K562 (cell line): ENCODE measurements at regions not wholly inside any gene's neighbourhood (a gene's known extent, or its start where the extent isn't known, plus 50 kb on each side); places are given as distances from the start of the nearest gene placed in this dataset.

Source experiments
- CBFA2T3 ChIP-seq: fragments of 450-650 bp; IDR thresholded peaks from 2 replicates; pipeline ENCODE4 v1.6.1; 2017
- CEBPB ChIP-seq: fragments of 450-650 bp; IDR thresholded peaks from 2 replicates; pipeline ENCODE4 v1.6.1; 2016; ENCODE audit warnings: missing genetic modification characterization, missing compliant biosample characterization
- CREB1 ChIP-seq, 2 experiments: sonication (generic) in 1 of 2; formaldehyde crosslinking in 1 of 2; IDR thresholded peaks; 2 replicates each; pipeline versions ENCODE4 v1.6.1 to v1.8.0; 2012 to 2022; ENCODE audit warnings: inconsistent platforms in 1 of 2, mild to moderate bottlenecking in 1 of 2, missing genetic modification reagents in 1 of 2, moderate library complexity in 1 of 2
- FOXP1 ChIP-seq: sonication (generic); formaldehyde crosslinking; IDR thresholded peaks from 2 replicates; pipeline ENCODE4 v1.8.0; 2022; ENCODE audit warnings: mild to moderate bottlenecking, missing genetic modification reagents
- HDAC2 ChIP-seq: fragments of 450-650 bp; IDR thresholded peaks from 2 replicates; pipeline ENCODE4 v1.6.1; 2016; ENCODE audit warnings: mild to moderate bottlenecking
- POLR2A ChIP-seq: fragments of 450-650 bp; conservative IDR thresholded peaks from 2 replicates; pipeline ENCODE4 v1.6.1; 2016
- SRSF7 ChIP-seq: fragments of 200-400 bp; formaldehyde crosslinking; optimal IDR thresholded peaks from 2 replicates; pipeline ENCODE3; 2017; ENCODE audit warnings: mild to moderate bottlenecking, low read depth, low read length
- U2AF1 ChIP-seq: fragments of 200-400 bp; formaldehyde crosslinking; optimal IDR thresholded peaks from 2 replicates; pipeline ENCODE3; 2017; ENCODE audit warnings: mild to moderate bottlenecking, low read depth, low read length, moderate library complexity
- ZNF253 ChIP-seq: fragments of 250-450 bp; sonication (Bioruptor Pico); conservative IDR thresholded peaks from 2 replicates; pipeline ENCODE4 v1.6.1; 2021; ENCODE audit warnings: mild to moderate bottlenecking
- ZNF76 ChIP-seq: fragments of 250-450 bp; sonication (Bioruptor Pico); IDR thresholded peaks from 2 replicates; pipeline ENCODE4 v1.4.0; 2020; ENCODE audit warnings: mild to moderate bottlenecking, moderate library complexity, borderline replicate concordance
- ZNF785 ChIP-seq: fragments of 250-450 bp; sonication (Bioruptor Pico); IDR thresholded peaks from 2 replicates; pipeline ENCODE4 v1.4.0; 2020; ENCODE audit warnings: mild to moderate bottlenecking
- TF ChIP-seq, protein P1 (sequence below), 3 experiments: IDR thresholded peaks in 2 of 3; conservative IDR thresholded peaks in 1 of 3; 2 replicates each; pipeline ENCODE4 v1.5.1; 2011 to 2012; ENCODE audit warnings: low read length in 3 of 3, mild to moderate bottlenecking in 3 of 3, control low read depth in 2 of 3, improper control_type of control experiment in 1 of 3, inconsistent platforms in 1 of 3, low read depth in 1 of 3, mixed read lengths in 1 of 3, moderate library complexity in 1 of 3; ENCODE audit not compliant: insufficient read depth in 2 of 3
- TF ChIP-seq, protein P2 (sequence below): IDR thresholded peaks from 3 replicates; pipeline ENCODE4 v1.6.1; 2011; ENCODE audit warnings: borderline replicate concordance, mild to moderate bottlenecking, moderate library complexity; ENCODE audit not compliant: insufficient read length; ENCODE audit errors: extremely low read depth

DNA sequence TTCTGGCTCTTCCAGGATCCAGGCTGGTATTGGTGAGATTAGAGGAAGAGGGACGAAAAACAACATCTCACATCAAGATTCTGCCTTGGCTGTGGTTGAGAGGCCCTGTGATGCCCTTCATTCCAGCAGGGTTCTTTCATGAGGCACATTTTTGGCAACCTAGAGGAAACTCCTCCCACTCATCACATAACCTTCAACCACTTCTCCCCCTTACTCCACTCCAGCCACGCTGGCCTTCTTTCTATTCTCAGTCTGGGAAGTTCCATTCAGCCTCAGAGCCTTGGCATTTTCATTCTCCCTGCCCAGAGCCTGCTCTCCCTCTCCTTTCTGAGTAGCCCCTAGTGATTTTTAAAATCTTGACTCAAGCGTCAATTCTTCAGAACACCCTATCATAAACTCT lies 337.5 kb downstream of the ZSWIM6 start:
- no peak for TF ChIP-seq FOXP1
- TF ChIP-seq, protein P1, sequence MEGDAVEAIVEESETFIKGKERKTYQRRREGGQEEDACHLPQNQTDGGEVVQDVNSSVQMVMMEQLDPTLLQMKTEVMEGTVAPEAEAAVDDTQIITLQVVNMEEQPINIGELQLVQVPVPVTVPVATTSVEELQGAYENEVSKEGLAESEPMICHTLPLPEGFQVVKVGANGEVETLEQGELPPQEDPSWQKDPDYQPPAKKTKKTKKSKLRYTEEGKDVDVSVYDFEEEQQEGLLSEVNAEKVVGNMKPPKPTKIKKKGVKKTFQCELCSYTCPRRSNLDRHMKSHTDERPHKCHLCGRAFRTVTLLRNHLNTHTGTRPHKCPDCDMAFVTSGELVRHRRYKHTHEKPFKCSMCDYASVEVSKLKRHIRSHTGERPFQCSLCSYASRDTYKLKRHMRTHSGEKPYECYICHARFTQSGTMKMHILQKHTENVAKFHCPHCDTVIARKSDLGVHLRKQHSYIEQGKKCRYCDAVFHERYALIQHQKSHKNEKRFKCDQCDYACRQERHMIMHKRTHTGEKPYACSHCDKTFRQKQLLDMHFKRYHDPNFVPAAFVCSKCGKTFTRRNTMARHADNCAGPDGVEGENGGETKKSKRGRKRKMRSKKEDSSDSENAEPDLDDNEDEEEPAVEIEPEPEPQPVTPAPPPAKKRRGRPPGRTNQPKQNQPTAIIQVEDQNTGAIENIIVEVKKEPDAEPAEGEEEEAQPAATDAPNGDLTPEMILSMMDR (IDR thresholded peaks at IDR 0.05 in 2 of 3, conservative IDR thresholded peaks at IDR 0.05 in 1 of 3; ENCODE audit: insufficient read depth in 2 of 3, low read depth in 1 of 3, low read length in 3 of 3) = no peak
- no peak for TF ChIP-seq ZNF253 (CRISPR knock-in tag)
- TF ChIP-seq POLR2A = no peak
- TF ChIP-seq U2AF1 = no peak
- no peak for TF ChIP-seq CEBPB (tag)
- no peak for TF ChIP-seq SRSF7
- TF ChIP-seq HDAC2 = no peak
- no peak for TF ChIP-seq CBFA2T3
- TF ChIP-seq ZNF785 (CRISPR knock-in tag) = no peak
- no peak for TF ChIP-seq CREB1 (IDR thresholded peaks at IDR 0.05)
- TF ChIP-seq CREB1 (CRISPR knock-in tag; IDR thresholded peaks at IDR 0.05) = no peak
- TF ChIP-seq, protein P2, sequence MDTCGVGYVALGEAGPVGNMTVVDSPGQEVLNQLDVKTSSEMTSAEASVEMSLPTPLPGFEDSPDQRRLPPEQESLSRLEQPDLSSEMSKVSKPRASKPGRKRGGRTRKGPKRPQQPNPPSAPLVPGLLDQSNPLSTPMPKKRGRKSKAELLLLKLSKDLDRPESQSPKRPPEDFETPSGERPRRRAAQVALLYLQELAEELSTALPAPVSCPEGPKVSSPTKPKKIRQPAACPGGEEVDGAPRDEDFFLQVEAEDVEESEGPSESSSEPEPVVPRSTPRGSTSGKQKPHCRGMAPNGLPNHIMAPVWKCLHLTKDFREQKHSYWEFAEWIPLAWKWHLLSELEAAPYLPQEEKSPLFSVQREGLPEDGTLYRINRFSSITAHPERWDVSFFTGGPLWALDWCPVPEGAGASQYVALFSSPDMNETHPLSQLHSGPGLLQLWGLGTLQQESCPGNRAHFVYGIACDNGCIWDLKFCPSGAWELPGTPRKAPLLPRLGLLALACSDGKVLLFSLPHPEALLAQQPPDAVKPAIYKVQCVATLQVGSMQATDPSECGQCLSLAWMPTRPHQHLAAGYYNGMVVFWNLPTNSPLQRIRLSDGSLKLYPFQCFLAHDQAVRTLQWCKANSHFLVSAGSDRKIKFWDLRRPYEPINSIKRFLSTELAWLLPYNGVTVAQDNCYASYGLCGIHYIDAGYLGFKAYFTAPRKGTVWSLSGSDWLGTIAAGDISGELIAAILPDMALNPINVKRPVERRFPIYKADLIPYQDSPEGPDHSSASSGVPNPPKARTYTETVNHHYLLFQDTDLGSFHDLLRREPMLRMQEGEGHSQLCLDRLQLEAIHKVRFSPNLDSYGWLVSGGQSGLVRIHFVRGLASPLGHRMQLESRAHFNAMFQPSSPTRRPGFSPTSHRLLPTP = no peak
- no peak for TF ChIP-seq ZNF76 (CRISPR knock-in tag)
